GM12878 (cell line): ENCODE measurements at regions not wholly inside any gene's neighbourhood (a gene's known extent, or its start where the extent isn't known, plus 50 kb on each side); places are given as distances from the start of the nearest gene placed in this dataset.

Source experiments
- ATAC-seq: fragments of 200-7000 bp; cut with Tn5 transposase; 3 replicates; pipeline ENCODE4 v1.9.1; 2020; ENCODE audit warnings: mild to moderate bottlenecking, moderate library complexity
- BruUV-seq: library from RNA; stranded (reverse); fragments of 400-500 nt; replicated peaks from 2 replicates; lab custom pipeline; 2021; lab: Mats Ljungman, UMichigan
- CTCF ChIA-PET: fragments of 300-600 bp; sonication (Branson Sonifier 250); formaldehyde crosslinking; extraction: SDS; loops from one replicate; lab custom pipeline; 2021; ENCODE audit warnings: inconsistent platforms; lab: Yijun Ruan, JAX
- POLR2A ChIA-PET: fragments of 350-600 bp; formaldehyde crosslinking; extraction: SDS; loops from one replicate; lab custom pipeline; 2021; ENCODE audit warnings: inconsistent platforms; lab: Charles Lee
- RAD21 ChIA-PET: fragments of 300-600 bp; sonication (Branson Sonifier 250); formaldehyde crosslinking; loops from one replicate; lab custom pipeline; 2023; ENCODE audit warnings: antibody characterized with exemption; ENCODE audit not compliant: unreplicated experiment; lab: Charles Lee
- SMC1A ChIA-PET: fragments of 300-600 bp; sonication (Branson Sonifier 250); formaldehyde crosslinking; loops from one replicate; lab custom pipeline; 2023; ENCODE audit not compliant: unreplicated experiment, uncharacterized antibody; lab: Charles Lee
- DNase-seq: peaks from one replicate; pipeline ENCODE4 v3.0.0-alpha.2; 2011; ENCODE audit warnings: low read depth, low spot score
- FAIRE-seq: peaks from 3 replicates; lab custom pipeline; 2011; peaks lifted over from hg19 to GRCh38; lab: Jason Lieb, UNC
- H2AFZ ChIP-seq: 2 replicates; pipeline ENCODE4 v1.6.0; 2011; ENCODE audit warnings: low read depth, low read length, control low read depth; ENCODE audit not compliant: control insufficient read depth
- H3K27ac ChIP-seq: 2 replicates; pipeline ENCODE4 v1.5.1; 2011; ENCODE audit warnings: control low read depth; ENCODE audit not compliant: control insufficient read depth, insufficient read depth
- H3K27me3 ChIP-seq, 2 experiments: replicated peaks in 1 of 2; 2 replicates each; pipeline versions ENCODE4 v1.6.0 to v1.6.1; 2011; ENCODE audit warnings: low read length in 1 of 2; ENCODE audit not compliant: control insufficient read depth in 2 of 2, insufficient read depth in 2 of 2
- H3K36me3 ChIP-seq, 2 experiments: 2 replicates each; pipeline ENCODE4 v1.5.1; 2011; ENCODE audit warnings: low read length in 1 of 2; ENCODE audit not compliant: control insufficient read depth in 2 of 2, insufficient read depth in 2 of 2
- H3K4me1 ChIP-seq: 2 replicates; pipeline ENCODE4 v1.6.1; 2011; ENCODE audit warnings: mild to moderate bottlenecking, low read length, moderate library complexity, mixed read lengths; ENCODE audit not compliant: control insufficient read depth, insufficient read depth
- H3K4me2 ChIP-seq: 2 replicates; pipeline ENCODE4 v1.6.0; 2011; ENCODE audit warnings: control low read depth; ENCODE audit not compliant: control insufficient read depth, insufficient read depth
- H3K4me3 ChIP-seq: fragments of 200-600 bp; sonication (generic); 2 replicates; pipeline ENCODE4 v1.5.1; 2016
- H3K79me2 ChIP-seq: 2 replicates; pipeline ENCODE4 v1.6.0; 2011; ENCODE audit warnings: low read length; ENCODE audit not compliant: control insufficient read depth, insufficient read depth
- H3K9ac ChIP-seq: 2 replicates; pipeline ENCODE4 v1.8.0; 2011; ENCODE audit warnings: low read length, control low read depth, mixed read lengths; ENCODE audit not compliant: control insufficient read depth, insufficient read depth
- H3K9me3 ChIP-seq: replicated peaks from 3 replicates; pipeline ENCODE4 v1.5.1; 2011; ENCODE audit warnings: mild to moderate bottlenecking, low read length; ENCODE audit not compliant: control insufficient read depth, insufficient read depth
- H4K20me1 ChIP-seq: 2 replicates; pipeline ENCODE4 v1.6.0; 2011; ENCODE audit not compliant: control insufficient read depth, insufficient read depth
- BCLAF1 ChIP-seq: fragments of 450-650 bp; IDR thresholded peaks from 2 replicates; pipeline ENCODE4 v1.6.1; 2017; ENCODE audit warnings: antibody characterized with exemption, mild to moderate bottlenecking, moderate library complexity
- CBFB ChIP-seq: IDR thresholded peaks from 2 replicates; pipeline ENCODE4 v1.6.1; 2016; ENCODE audit warnings: antibody characterized with exemption, low read depth
- CBX5 ChIP-seq: sonication (generic); IDR thresholded peaks from 2 replicates; pipeline ENCODE4 v1.6.1; 2016; ENCODE audit warnings: low read depth, moderate library complexity, mild to moderate bottlenecking, inconsistent platforms
- CREB1 ChIP-seq: IDR thresholded peaks from 2 replicates; pipeline ENCODE4 v1.6.1; 2012; ENCODE audit warnings: low read depth, mild to moderate bottlenecking, inconsistent platforms
- DPF2 ChIP-seq: fragments of 450-650 bp; IDR thresholded peaks from 2 replicates; pipeline ENCODE4 v1.6.1; 2017; ENCODE audit warnings: mild to moderate bottlenecking
- FOXM1 ChIP-seq: IDR thresholded peaks from 2 replicates; pipeline ENCODE4 v1.6.1; 2012; ENCODE audit warnings: low read depth, mild to moderate bottlenecking, inconsistent platforms, low read length, moderate library complexity
- MXI1 ChIP-seq: fragments of 150-350 bp; IDR thresholded peaks from 2 replicates; pipeline ENCODE4 v1.6.1; 2011; ENCODE audit warnings: low read depth, mild to moderate bottlenecking, inconsistent platforms, low read length, improper control_type of control experiment
- NFIC ChIP-seq: IDR thresholded peaks from 2 replicates; pipeline ENCODE4 v1.6.1; 2012; ENCODE audit warnings: low read depth, mild to moderate bottlenecking, inconsistent platforms, low read length, moderate library complexity
- RAD21 ChIP-seq: IDR thresholded peaks from 2 replicates; pipeline ENCODE4 v1.6.1; 2011; ENCODE audit warnings: mild to moderate bottlenecking, low read depth, low read length, moderate library complexity; ENCODE audit not compliant: insufficient read depth
- RB1 ChIP-seq: fragments of 450-650 bp; formaldehyde crosslinking; IDR thresholded peaks from 2 replicates; pipeline ENCODE4 v1.6.1; 2017; ENCODE audit warnings: mild to moderate bottlenecking, borderline replicate concordance
- RELB ChIP-seq: fragments of 450-650 bp; IDR thresholded peaks from 2 replicates; pipeline ENCODE4 v1.6.1; 2017; ENCODE audit warnings: low read depth, mild to moderate bottlenecking, moderate library complexity
- RUNX3 ChIP-seq: IDR thresholded peaks from 2 replicates; pipeline ENCODE4 v1.6.1; 2012; ENCODE audit warnings: low read length, inconsistent platforms
- SMAD1 ChIP-seq: fragments of 450-650 bp; IDR thresholded peaks from 2 replicates; pipeline ENCODE4 v1.6.1; 2018; ENCODE audit warnings: mild to moderate bottlenecking, low read depth; ENCODE audit not compliant: partially characterized antibody
- SMC3 ChIP-seq: IDR thresholded peaks from 2 replicates; pipeline ENCODE4 v1.6.1; 2011; ENCODE audit warnings: low read length, improper control_type of control experiment, borderline replicate concordance
- USF1 ChIP-seq: IDR thresholded peaks from 2 replicates; pipeline ENCODE4 v1.6.1; 2011; ENCODE audit warnings: borderline replicate concordance, low read depth, mild to moderate bottlenecking, moderate library complexity, mixed read lengths, low read length; ENCODE audit not compliant: insufficient read depth; ENCODE audit errors: extremely low read length
- YBX1 ChIP-seq: fragments of 450-650 bp; IDR thresholded peaks from 2 replicates; pipeline ENCODE4 v1.6.1; 2016; ENCODE audit warnings: antibody characterized with exemption
- YY1 ChIP-seq: IDR thresholded peaks from 2 replicates; pipeline ENCODE4 v1.6.1; 2011; ENCODE audit warnings: low read depth, mild to moderate bottlenecking, low read length
- WGBS: methylation state at CpG from one replicate; pipeline ENCODE4 v1.1.6; 2016; ENCODE audit warnings: low lambda C conversion rate; ENCODE audit not compliant: insufficient replicate concordance, insufficient coverage; ENCODE audit errors: missing lambda C conversion rate; 5-methylcytosine and 5-hydroxymethylcytosine counted together
- in situ Hi-C: fragments of 300-500 bp; cut with MboI; formaldehyde crosslinking; loops from 9 replicates; pipeline ENCODE4 v1.14.3; 2018; ENCODE audit warnings: mixed read lengths
- intact Hi-C: fragments of 100-400 bp; cut with micrococcal nuclease; formaldehyde crosslinking; loops from one replicate; pipeline ENCODE4 v1.14.2; 2022; ENCODE audit not compliant: unreplicated experiment

GRCh38 chr2:196336715-196337114 is 165.3 kb upstream of the STK17B start (continued):
- TF ChIP-seq FOXM1, result peak; percentile 27; the same call in 1 of the 2 replicates
- TF ChIP-seq NFIC, result peak; percentile 79
- peak; percentile 36; the same call in 1 of the 2 replicates for TF ChIP-seq DPF2
- peak; percentile 57; the same call in 1 of the 2 replicates for TF ChIP-seq YY1
- peak; percentile 87 for TF ChIP-seq RELB
- TF ChIP-seq RUNX3, result peak; percentile 89
- TF ChIP-seq, all 136 proteins: peak for 13

DNA sequence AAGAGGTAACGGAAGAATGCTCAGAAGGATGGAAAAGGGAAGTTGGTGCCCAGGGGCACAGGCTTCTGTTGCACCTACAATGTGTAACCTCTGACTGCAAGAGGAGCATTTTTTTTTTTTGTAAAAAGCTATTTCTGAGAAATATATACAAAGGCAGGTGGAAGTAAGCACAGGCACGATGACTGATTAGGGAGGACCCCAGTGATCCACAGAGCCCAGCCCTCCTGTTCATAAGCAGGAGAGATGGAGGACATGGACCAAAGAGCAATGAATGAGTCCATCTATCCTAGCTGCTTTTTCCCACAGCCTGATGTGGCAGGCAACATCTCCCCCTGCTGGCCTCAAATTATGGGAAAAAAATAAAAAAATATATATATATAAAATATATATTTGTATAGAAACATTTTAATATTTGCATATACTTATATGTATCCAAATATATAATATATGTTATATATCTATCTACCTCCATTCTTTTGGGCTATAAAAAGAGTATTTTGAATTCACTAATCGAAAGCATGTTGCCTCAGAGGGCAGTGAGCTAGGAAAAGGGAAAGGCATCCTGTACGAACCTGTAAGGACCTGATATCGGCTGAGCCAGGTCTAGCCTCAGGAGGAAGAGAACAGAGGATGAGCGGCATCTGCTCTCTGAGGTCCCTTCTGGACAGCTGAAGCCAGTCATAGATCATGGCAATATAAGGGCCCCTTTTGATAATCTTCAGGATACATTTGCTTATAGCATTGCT is 166.0 kb upstream of the STK17B start:
- Histone ChIP-seq H2AFZ (no peak overlapping the region; the same call in 1 of the 2 replicates), H3K27ac (peak overlapping the region; percentile 48), H3K4me1 (peaks cover 7% of the 10 kb centered on the region; the same call in 1 of the 2 replicates), H4K20me1 (no peaks in the 10 kb centered on the region), H3K79me2 (peaks cover 4% of the 10 kb centered on the region), H3K27me3 (no peaks in the 10 kb centered on the region), H3K4me3 (no peak overlapping the region), H3K4me2 (peak overlapping the region; percentile 47; the same call in 1 of the 2 replicates), H3K9ac (no peak overlapping the region), H3K36me3 (peaks cover 0 to 12% of the 10 kb centered on the region in 2 experiments; a peak in 2 of 4 replicates), H3K9me3 (no peaks in the 10 kb centered on the region)
- no TSS peak for BruUV-seq
- POLR2A ChIA-PET, result interaction anchor here (0.6 to 1.6 kb wide), 4 partner anchors 37 to 291 kb away, joined by 3 to 7 read pairs (median 4); no protein-coding TSS in a partner anchor
- FAIRE-seq (no peak), DNase-seq (no peak), ATAC-seq (peak; percentile 67)
- WGBS, result 19% methylated on average over 6 of the region's 6 CpGs
- SMC1A ChIA-PET, result interaction anchor here (0.7 to 4.9 kb wide), 38 partner anchors 9 to 595 kb away, joined by 3 to 58 read pairs (median 5); no protein-coding TSS in a partner anchor
- RAD21 ChIA-PET, result interaction anchor here (0.7 to 4.0 kb wide), 31 partner anchors 9 to 761 kb away, joined by 3 to 66 read pairs (median 4); partner anchors contain the start of gene DNAH7
- in situ Hi-C loops (no loop called here), intact Hi-C loops (loop anchor here (1.0 to 5.0 kb wide), 3 partner anchors 39 to 259 kb away; no protein-coding TSS in a partner anchor)
- CTCF ChIA-PET, result interaction anchor here (0.6 to 6.5 kb wide), 39 partner anchors 8 to 1812 kb away, joined by 3 to 101 read pairs (median 4); partner anchors contain the start of gene DNAH7
- TF ChIP-seq MXI1, result no peak
- TF ChIP-seq RB1, result no peak
- no peak for TF ChIP-seq YBX1
- no peak for TF ChIP-seq SMAD1
- TF ChIP-seq CREB1, result no peak
- no peak for TF ChIP-seq USF1
- TF ChIP-seq BCLAF1, result no peak
- peak; percentile 52 for TF ChIP-seq RAD21
- TF ChIP-seq CBFB, result no peak
- no peak for TF ChIP-seq CBX5
- peak; percentile 24; the same call in 1 of the 2 replicates for TF ChIP-seq SMC3
